HG02981 (cell line): ENCODE measurements at regions not wholly inside any gene's neighbourhood (a gene's known extent, or its start where the extent isn't known, plus 50 kb on each side); places are given as distances from the start of the nearest gene placed in this dataset.
"Not testable (repeated sequence)": the region's sequence is repeated elsewhere in the genome, so short reads cannot be mapped to it uniquely, and the experiment has no call there.

Experiments
- ATAC-seq: cut with Tn5 transposase; IDR thresholded peaks from one replicate; pipeline ENCODE4 v1.9.1; 2021; ENCODE audit warnings: mild to moderate bottlenecking, moderate library complexity; ENCODE audit not compliant: unreplicated experiment

GRCh38 chr6:121856296-121856695, 420.9 kb downstream of the GJA1 start:
- no peak for ATAC-seq

GRCh38 chr6:121857551-121857950, 422.1 kb downstream of the GJA1 start:
- no peak for ATAC-seq

- ATAC-seq, result no peak
Observed at GRCh38 chr6:121858310-121858709, 422.9 kb downstream of the GJA1 start.

GRCh38 chr6:121858986-121859385, 423.5 kb downstream of the GJA1 start:
- no peak for ATAC-seq

- ATAC-seq, result no peak
Observed at GRCh38 chr6:121865811-121866210, 430.4 kb downstream of the GJA1 start.

GRCh38 chr6:121867095-121867494, 431.6 kb downstream of the GJA1 start:
- ATAC-seq, result no peak

GRCh38 chr6:121868206-121868605, 432.8 kb downstream of the GJA1 start:
- no peak for ATAC-seq

DNA sequence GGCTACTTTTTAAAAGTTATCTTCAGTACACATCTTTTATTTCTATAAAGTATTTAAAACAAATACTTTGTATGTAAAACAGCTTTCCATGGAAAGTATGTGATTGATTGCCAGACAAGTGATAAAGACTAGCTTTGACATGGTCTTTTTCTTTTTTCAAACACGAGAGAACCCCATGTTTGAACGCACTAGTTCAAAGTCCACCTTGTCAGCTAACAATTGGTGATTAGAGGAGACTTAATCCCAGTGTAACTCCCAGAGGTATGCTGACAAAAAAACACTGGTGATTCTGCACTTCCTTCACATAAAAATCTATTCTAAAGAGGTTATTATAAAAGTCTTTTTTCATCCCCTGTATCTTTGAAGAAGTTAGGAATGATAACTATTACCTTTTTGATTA, 438.1 kb downstream of the GJA1 start:
- no peak for ATAC-seq

- ATAC-seq, result no peak
Observed at GRCh38 chr6:121876721-121877120, 441.3 kb downstream of the GJA1 start.

- ATAC-seq, result no peak
Observed at GRCh38 chr6:121879149-121879548, 443.7 kb downstream of the GJA1 start.

- ATAC-seq, result no peak
Observed at GRCh38 chr6:121880831-121881230, 445.4 kb downstream of the GJA1 start.

DNA sequence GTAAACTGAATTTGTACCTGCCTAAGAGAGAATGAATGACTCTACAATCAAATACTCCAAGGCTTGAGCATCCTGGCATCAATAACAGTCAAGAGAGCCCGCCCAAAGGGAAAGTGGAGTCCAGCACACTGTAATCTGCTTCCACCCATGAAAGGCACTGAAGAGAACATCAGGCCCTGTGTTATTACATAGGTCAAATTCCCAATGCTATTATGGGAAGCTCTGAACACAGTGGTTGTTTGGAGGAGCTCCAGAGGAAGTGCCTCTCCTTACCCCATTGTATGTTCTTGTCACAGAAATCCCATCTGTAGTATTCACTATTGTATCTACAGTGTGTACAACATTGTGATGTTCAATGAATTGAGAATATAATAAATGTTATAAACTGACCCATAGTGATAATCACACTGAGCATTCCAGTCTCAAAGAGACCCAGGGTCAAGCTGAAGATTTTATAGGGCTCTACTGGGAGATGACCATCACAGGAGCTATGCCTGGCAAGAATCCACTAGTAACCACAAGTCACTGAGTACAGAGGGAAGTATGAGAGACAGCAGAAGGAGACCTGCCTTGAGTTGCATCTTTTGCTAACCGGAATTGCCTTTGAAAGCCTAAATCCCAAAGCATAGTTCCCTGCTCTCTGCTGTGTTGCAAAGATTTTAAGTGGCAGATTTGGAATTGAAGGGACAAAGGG, 446.7 kb downstream of the GJA1 start:
- no peak for ATAC-seq

GRCh38 chr6:121884091-121884490, 448.6 kb downstream of the GJA1 start:
- ATAC-seq, result no peak

GRCh38 chr6:121884620-121885019, 449.2 kb downstream of the GJA1 start:
- no peak for ATAC-seq

- ATAC-seq, result no peak
Observed at GRCh38 chr6:121885399-121886152, 450.1 kb downstream of the GJA1 start.

GRCh38 chr6:121886223-121886830, 450.9 kb downstream of the GJA1 start:
- ATAC-seq, result no peak

DNA sequence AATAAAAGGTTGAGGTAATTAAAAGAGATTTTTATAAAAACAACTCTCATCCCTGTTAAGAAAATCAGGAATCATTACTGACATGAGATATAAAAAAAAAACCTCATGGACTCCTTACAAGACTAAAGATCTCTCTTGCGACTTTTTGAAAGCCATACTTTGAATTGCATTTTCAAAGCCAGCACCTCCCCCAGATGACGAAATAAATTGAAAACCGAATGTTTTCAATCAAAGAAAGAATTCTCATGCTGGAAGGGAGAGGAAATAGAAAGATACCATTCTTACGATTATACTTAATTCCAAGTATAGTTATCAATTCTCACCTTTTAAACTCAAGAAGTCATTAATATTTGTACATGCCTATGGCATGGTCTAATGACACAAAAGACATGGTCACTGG, 452.3 kb downstream of the GJA1 start:
- no peak for ATAC-seq

GRCh38 chr6:121890307-121890910, 455.0 kb downstream of the GJA1 start:
- no peak for ATAC-seq

DNA sequence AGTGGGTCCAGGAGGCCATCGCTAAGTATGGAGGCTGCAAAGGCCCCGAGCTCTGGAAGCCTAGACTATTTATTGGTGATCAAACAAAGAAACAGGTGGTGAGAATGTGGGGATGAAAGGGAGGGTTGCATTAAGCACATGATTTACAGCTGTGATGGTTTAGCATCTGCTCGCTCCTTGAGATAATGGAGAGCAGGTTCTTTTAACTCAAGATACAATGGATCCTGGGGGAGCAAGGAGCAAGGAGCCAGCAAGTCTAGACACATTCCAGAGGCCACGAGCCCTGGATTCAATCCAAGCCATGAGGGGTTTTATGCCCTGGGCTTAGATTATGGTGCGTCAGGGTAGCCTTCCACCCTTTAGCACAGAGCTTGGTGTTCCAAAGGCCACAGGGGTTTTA, 460.3 kb downstream of the GJA1 start:
- ATAC-seq, result not testable (repeated sequence)

DNA sequence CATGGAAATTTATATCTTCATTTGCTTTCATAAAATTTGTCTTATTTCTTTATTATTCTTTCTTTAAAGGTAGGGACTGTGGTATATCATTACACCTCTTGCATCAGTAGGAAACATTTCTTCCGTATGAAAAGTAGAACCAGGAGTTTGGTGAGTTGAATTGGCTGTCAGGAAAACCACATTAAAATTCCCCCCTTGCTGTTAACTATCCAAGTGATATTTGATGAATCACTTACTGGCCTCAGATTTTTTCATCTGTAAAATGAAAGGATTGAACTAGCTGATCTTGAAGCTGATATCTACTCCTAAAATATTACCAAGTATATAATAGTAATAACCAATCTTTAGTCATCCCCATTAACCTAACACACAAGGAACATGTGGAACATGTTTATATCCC, 460.9 kb downstream of the GJA1 start:
- ATAC-seq, result no peak

- no peak for ATAC-seq
Observed at GRCh38 chr6:121896771-121897170, 461.3 kb downstream of the GJA1 start.

DNA sequence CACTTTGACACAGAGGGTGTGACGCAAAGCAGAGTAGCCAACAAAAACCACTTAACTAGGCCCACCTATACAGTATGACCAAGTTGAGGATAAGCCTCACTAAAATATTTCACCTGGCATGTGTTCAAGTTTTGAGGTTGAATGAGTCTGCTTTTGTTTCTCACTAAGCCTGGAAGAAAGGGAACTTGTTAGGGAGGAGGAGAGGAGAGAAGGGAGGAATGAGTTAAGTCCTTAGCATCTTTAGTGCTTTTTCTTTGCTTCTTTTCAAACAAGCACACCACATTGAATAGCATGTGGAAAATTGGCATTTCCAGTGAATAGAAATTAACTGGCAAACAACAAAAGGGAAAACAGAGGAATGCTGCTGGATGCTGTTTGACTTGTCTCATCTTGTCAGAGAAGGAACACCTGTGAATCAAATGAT, 461.9 kb downstream of the GJA1 start:
- no peak for ATAC-seq
